Gastroesophageal sphincter (tissue), 3 donors: ENCODE measurements at regions not wholly inside any gene's neighbourhood (a gene's known extent, or its start where the extent isn't known, plus 50 kb on each side); places are given as distances from the start of the nearest gene placed in this dataset.

Experiments used
- EP300 ChIP-seq: sonication (generic); formaldehyde crosslinking; IDR thresholded peaks from one replicate; pipeline ENCODE4 v1.6.1; 2017; ENCODE audit warnings: antibody characterized with exemption, mild to moderate bottlenecking
- POLR2A ChIP-seq, 2 donors: fragments of 450-650 bp; IDR thresholded peaks; one replicate each; pipeline ENCODE4 v1.6.1; 2017; ENCODE audit warnings: antibody characterized with exemption in 2 of 2, mild to moderate bottlenecking in 2 of 2, moderate library complexity in 1 of 2
- POLR2AphosphoS5 ChIP-seq: sonication (generic); formaldehyde crosslinking; IDR thresholded peaks from one replicate; pipeline ENCODE4 v1.6.1; 2017; ENCODE audit warnings: antibody characterized with exemption
- TF ChIP-seq, protein P1 (sequence below), 4 experiments: fragments of 200-600 bp in 2 of 4; fragments of 450-650 bp in 2 of 4; sonication (generic) in 1 of 4; IDR thresholded peaks; one replicate each; pipeline ENCODE4 v1.5.1; 2017 to 2019; ENCODE audit warnings: antibody characterized with exemption in 4 of 4, mild to moderate bottlenecking in 2 of 4, moderate library complexity in 2 of 4

DNA sequence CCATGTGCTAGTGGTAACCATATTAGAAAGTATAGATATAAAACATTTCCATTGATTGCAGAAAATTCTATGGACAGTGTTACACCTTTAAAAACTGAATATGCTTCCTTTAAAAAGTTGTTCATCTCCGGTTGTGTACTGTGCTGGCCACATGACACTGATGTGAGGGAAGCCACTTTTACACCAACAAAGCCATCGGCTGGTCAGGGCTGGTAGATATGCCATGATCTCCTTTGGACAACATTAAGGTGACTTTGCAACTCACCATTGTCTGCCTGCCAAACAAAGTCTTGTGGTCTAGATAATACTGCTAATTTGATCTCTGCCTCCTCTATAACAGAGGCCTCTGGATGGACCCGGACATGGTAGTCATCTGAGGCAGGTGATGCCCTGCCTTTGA, 156.0 kb upstream of the RARB start:
- TF ChIP-seq, protein P1, sequence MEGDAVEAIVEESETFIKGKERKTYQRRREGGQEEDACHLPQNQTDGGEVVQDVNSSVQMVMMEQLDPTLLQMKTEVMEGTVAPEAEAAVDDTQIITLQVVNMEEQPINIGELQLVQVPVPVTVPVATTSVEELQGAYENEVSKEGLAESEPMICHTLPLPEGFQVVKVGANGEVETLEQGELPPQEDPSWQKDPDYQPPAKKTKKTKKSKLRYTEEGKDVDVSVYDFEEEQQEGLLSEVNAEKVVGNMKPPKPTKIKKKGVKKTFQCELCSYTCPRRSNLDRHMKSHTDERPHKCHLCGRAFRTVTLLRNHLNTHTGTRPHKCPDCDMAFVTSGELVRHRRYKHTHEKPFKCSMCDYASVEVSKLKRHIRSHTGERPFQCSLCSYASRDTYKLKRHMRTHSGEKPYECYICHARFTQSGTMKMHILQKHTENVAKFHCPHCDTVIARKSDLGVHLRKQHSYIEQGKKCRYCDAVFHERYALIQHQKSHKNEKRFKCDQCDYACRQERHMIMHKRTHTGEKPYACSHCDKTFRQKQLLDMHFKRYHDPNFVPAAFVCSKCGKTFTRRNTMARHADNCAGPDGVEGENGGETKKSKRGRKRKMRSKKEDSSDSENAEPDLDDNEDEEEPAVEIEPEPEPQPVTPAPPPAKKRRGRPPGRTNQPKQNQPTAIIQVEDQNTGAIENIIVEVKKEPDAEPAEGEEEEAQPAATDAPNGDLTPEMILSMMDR (IDR thresholded peaks at IDR 0.05): no peak
- no peak for TF ChIP-seq POLR2A (IDR thresholded peaks at IDR 0.05)
- no peak for TF ChIP-seq EP300
- no peak for TF ChIP-seq POLR2AphosphoS5
